WTC11 (cell line): ENCODE measurements at regions not wholly inside any gene's neighbourhood (a gene's known extent, or its start where the extent isn't known, plus 50 kb on each side); places are given as distances from the start of the nearest gene placed in this dataset.

Experiments used
- ATAC-seq: fragments of 200-7000 bp; cut with Tn5 transposase; 2 replicates; pipeline ENCODE4 v1.10.0; 2021; ENCODE audit warnings: mild to moderate bottlenecking, moderate library complexity
- CTCF ChIA-PET: fragments of 300-600 bp; sonication (Branson Sonifier 250); formaldehyde crosslinking; loops from one replicate; lab custom pipeline; 2021; ENCODE audit warnings: antibody characterized with exemption; lab: Charles Lee
- POLR2A ChIA-PET: fragments of 350-600 bp; sonication (Branson Sonifier 250); formaldehyde crosslinking; loops from one replicate; lab custom pipeline; 2021; ENCODE audit warnings: antibody characterized with exemption; lab: Charles Lee
- DNase-seq: peaks from one replicate; pipeline ENCODE4 v3.0.0; 2021; ENCODE audit warnings: low spot score
- H3K27ac Mint-ChIP-seq: 2 replicates; pipeline ENCODE4 v1.8.0; 2021; ENCODE audit warnings: mixed read lengths
- H3K27me3 Mint-ChIP-seq: 2 replicates; pipeline ENCODE4 v1.8.0; 2021; ENCODE audit warnings: low read depth, mild to moderate bottlenecking, moderate library complexity, mixed read lengths
- H3K36me3 Mint-ChIP-seq: 2 replicates; pipeline ENCODE4 v1.8.0; 2021; ENCODE audit warnings: mixed read lengths
- H3K4me1 Mint-ChIP-seq: 2 replicates; pipeline ENCODE4 v1.8.0; 2022; ENCODE audit warnings: mixed read lengths
- H3K4me3 Mint-ChIP-seq: 2 replicates; pipeline ENCODE4 v1.8.0; 2021; ENCODE audit warnings: mild to moderate bottlenecking, moderate library complexity, mixed read lengths
- H3K9me3 Mint-ChIP-seq: 2 replicates; pipeline ENCODE4 v1.8.0; 2021; ENCODE audit warnings: mixed read lengths
- CBFB ChIP-seq: sonication (generic); formaldehyde crosslinking; IDR thresholded peaks from 2 replicates; pipeline ENCODE4 v1.8.1; 2022; ENCODE audit warnings: mild to moderate bottlenecking, low read depth, missing genetic modification reagents
- EMX1 ChIP-seq: fragments of 250-450 bp; sonication (Bioruptor Pico); IDR thresholded peaks from 2 replicates; pipeline ENCODE4 v1.8.0; 2021; ENCODE audit warnings: mild to moderate bottlenecking
- FOXK1 ChIP-seq: sonication (generic); formaldehyde crosslinking; IDR thresholded peaks from 2 replicates; pipeline ENCODE4 v1.8.0; 2022; ENCODE audit warnings: mild to moderate bottlenecking, moderate library complexity, missing genetic modification reagents
- JUN ChIP-seq: sonication (generic); formaldehyde crosslinking; IDR thresholded peaks from 2 replicates; pipeline ENCODE4 v1.8.0; 2023; ENCODE audit warnings: mild to moderate bottlenecking, missing genetic modification reagents
- NFATC4 ChIP-seq: fragments of 250-450 bp; sonication (Bioruptor Pico); IDR thresholded peaks from 2 replicates; pipeline ENCODE4 v1.9.0; 2021; ENCODE audit warnings: mild to moderate bottlenecking
- NFE2L1 ChIP-seq: sonication (generic); formaldehyde crosslinking; IDR thresholded peaks from 2 replicates; pipeline ENCODE4 v1.8.1; 2023; ENCODE audit warnings: missing genetic modification reagents
- PRRX2 ChIP-seq: fragments of 250-450 bp; sonication (Bioruptor Pico); IDR thresholded peaks from 2 replicates; pipeline ENCODE4 v1.8.0; 2021; ENCODE audit warnings: mild to moderate bottlenecking
- SP1 ChIP-seq: sonication (generic); formaldehyde crosslinking; conservative IDR thresholded peaks from 2 replicates; pipeline ENCODE4 v1.8.1; 2022; ENCODE audit warnings: missing genetic modification reagents
- TEAD4 ChIP-seq: sonication (generic); formaldehyde crosslinking; IDR thresholded peaks from 2 replicates; pipeline ENCODE4 v1.8.0; 2022; ENCODE audit warnings: mild to moderate bottlenecking, missing genetic modification reagents
- TP53 ChIP-seq: sonication (generic); formaldehyde crosslinking; IDR thresholded peaks from 2 replicates; pipeline ENCODE4 v1.8.1; 2023; ENCODE audit warnings: mild to moderate bottlenecking, missing genetic modification reagents
- ZBTB21 ChIP-seq: sonication (generic); formaldehyde crosslinking; IDR thresholded peaks from 2 replicates; pipeline ENCODE4 v1.8.1; 2023; ENCODE audit warnings: mild to moderate bottlenecking, missing genetic modification reagents, borderline replicate concordance
- ZNF232 ChIP-seq: sonication (generic); formaldehyde crosslinking; IDR thresholded peaks from 2 replicates; pipeline ENCODE4 v1.8.0; 2022; ENCODE audit warnings: mild to moderate bottlenecking, missing genetic modification reagents
- ZNF263 ChIP-seq: sonication (generic); formaldehyde crosslinking; IDR thresholded peaks from 2 replicates; pipeline ENCODE4 v1.8.1; 2022; ENCODE audit warnings: low read depth, mild to moderate bottlenecking, moderate library complexity, missing genetic modification reagents
- ZNF396 ChIP-seq: fragments of 250-450 bp; sonication (Bioruptor Pico); IDR thresholded peaks from 2 replicates; pipeline ENCODE4 v1.8.0; 2021; ENCODE audit warnings: mild to moderate bottlenecking, moderate library complexity, borderline replicate concordance
- ZNF423 ChIP-seq: fragments of 250-450 bp; sonication (Bioruptor Pico); IDR thresholded peaks from 2 replicates; pipeline ENCODE4 v2.1.2; 2022; ENCODE audit warnings: mild to moderate bottlenecking, moderate library complexity
- TF ChIP-seq, protein P1 (sequence below): sonication (generic); formaldehyde crosslinking; IDR thresholded peaks from 2 replicates; pipeline ENCODE4 v1.8.0; 2023; ENCODE audit warnings: mild to moderate bottlenecking, missing genetic modification reagents
- TF ChIP-seq, protein P2 (sequence below): sonication (generic); formaldehyde crosslinking; IDR thresholded peaks from 2 replicates; pipeline ENCODE4 v1.8.1; 2022; ENCODE audit warnings: low read depth, missing genetic modification reagents, borderline replicate concordance
- TF ChIP-seq, protein P3 (sequence below): sonication (generic); formaldehyde crosslinking; conservative IDR thresholded peaks from 2 replicates; pipeline ENCODE4 v1.8.1; 2022; ENCODE audit warnings: mild to moderate bottlenecking, missing genetic modification reagents
- TF ChIP-seq, protein P4 (sequence below): sonication (generic); formaldehyde crosslinking; IDR thresholded peaks from 2 replicates; pipeline ENCODE4 v1.8.1; 2022; ENCODE audit warnings: missing genetic modification reagents, borderline replicate concordance
- TF ChIP-seq, protein P5 (sequence below): sonication (generic); formaldehyde crosslinking; IDR thresholded peaks from 2 replicates; pipeline ENCODE4 v1.8.1; 2022; ENCODE audit warnings: low read depth, mild to moderate bottlenecking, moderate library complexity, missing genetic modification reagents, borderline replicate concordance
- TF ChIP-seq, protein P6 (sequence below): sonication (generic); formaldehyde crosslinking; IDR thresholded peaks from 2 replicates; pipeline ENCODE4 v1.8.0; 2022; ENCODE audit warnings: missing genetic modification reagents
- TF ChIP-seq, protein P7 (sequence below): sonication (generic); formaldehyde crosslinking; conservative IDR thresholded peaks from 2 replicates; pipeline ENCODE4 v1.8.1; 2023; ENCODE audit warnings: mild to moderate bottlenecking, low read depth, missing genetic modification reagents, moderate library complexity
- TF ChIP-seq, protein P8 (sequence below): fragments of 250-450 bp; sonication (Bioruptor Pico); IDR thresholded peaks from 2 replicates; pipeline ENCODE4 v1.9.0; 2021; ENCODE audit warnings: mild to moderate bottlenecking

DNA sequence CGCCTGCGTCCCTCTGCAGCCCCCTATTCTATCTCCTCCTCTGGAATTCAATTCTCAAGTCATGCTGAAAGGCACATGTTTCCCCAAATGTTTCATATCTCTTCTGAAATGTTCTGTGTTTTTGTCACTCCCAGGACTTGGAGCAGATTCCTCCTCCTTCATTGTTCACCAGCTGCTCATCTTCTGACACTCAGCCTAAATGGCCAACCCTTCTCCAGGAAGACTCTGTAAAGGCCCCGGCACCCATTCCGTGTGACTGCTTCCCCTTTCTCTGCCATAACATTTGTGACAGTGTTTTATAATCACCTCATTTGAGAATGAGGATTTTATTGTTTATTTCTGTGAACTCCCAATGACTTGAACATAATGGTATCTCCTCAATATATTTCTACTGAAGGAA lies 170.8 kb upstream of the ADAMTS16 start:
- Mint-ChIP-seq H3K27ac (no peak overlapping the region), H3K9me3 (no peaks in the 10 kb centered on the region; the same call in 1 of the 2 replicates), H3K4me3 (no peak overlapping the region), H3K4me1 (no peaks in the 10 kb centered on the region), H3K27me3 (no peaks in the 10 kb centered on the region)
- POLR2A ChIA-PET = no interaction called here
- CTCF ChIA-PET = no interaction called here
- ATAC-seq = no peak
- no peak for DNase-seq
- TF ChIP-seq, protein P1, sequence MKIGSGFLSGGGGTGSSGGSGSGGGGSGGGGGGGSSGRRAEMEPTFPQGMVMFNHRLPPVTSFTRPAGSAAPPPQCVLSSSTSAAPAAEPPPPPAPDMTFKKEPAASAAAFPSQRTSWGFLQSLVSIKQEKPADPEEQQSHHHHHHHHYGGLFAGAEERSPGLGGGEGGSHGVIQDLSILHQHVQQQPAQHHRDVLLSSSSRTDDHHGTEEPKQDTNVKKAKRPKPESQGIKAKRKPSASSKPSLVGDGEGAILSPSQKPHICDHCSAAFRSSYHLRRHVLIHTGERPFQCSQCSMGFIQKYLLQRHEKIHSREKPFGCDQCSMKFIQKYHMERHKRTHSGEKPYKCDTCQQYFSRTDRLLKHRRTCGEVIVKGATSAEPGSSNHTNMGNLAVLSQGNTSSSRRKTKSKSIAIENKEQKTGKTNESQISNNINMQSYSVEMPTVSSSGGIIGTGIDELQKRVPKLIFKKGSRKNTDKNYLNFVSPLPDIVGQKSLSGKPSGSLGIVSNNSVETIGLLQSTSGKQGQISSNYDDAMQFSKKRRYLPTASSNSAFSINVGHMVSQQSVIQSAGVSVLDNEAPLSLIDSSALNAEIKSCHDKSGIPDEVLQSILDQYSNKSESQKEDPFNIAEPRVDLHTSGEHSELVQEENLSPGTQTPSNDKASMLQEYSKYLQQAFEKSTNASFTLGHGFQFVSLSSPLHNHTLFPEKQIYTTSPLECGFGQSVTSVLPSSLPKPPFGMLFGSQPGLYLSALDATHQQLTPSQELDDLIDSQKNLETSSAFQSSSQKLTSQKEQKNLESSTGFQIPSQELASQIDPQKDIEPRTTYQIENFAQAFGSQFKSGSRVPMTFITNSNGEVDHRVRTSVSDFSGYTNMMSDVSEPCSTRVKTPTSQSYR (CRISPR knock-in tag) = no peak
- TF ChIP-seq, protein P2, sequence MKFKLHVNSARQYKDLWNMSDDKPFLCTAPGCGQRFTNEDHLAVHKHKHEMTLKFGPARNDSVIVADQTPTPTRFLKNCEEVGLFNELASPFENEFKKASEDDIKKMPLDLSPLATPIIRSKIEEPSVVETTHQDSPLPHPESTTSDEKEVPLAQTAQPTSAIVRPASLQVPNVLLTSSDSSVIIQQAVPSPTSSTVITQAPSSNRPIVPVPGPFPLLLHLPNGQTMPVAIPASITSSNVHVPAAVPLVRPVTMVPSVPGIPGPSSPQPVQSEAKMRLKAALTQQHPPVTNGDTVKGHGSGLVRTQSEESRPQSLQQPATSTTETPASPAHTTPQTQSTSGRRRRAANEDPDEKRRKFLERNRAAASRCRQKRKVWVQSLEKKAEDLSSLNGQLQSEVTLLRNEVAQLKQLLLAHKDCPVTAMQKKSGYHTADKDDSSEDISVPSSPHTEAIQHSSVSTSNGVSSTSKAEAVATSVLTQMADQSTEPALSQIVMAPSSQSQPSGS (CRISPR knock-in tag) = no peak
- TF ChIP-seq, protein P3, sequence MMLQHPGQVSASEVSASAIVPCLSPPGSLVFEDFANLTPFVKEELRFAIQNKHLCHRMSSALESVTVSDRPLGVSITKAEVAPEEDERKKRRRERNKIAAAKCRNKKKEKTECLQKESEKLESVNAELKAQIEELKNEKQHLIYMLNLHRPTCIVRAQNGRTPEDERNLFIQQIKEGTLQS (CRISPR knock-in tag) = no peak
- no peak for TF ChIP-seq CBFB (CRISPR knock-in tag)
- TF ChIP-seq JUN (CRISPR knock-in tag) = no peak
- no peak for TF ChIP-seq NFE2L1
- TF ChIP-seq ZNF423 = no peak
- no peak for TF ChIP-seq SP1 (CRISPR knock-in tag)
- TF ChIP-seq, protein P4, sequence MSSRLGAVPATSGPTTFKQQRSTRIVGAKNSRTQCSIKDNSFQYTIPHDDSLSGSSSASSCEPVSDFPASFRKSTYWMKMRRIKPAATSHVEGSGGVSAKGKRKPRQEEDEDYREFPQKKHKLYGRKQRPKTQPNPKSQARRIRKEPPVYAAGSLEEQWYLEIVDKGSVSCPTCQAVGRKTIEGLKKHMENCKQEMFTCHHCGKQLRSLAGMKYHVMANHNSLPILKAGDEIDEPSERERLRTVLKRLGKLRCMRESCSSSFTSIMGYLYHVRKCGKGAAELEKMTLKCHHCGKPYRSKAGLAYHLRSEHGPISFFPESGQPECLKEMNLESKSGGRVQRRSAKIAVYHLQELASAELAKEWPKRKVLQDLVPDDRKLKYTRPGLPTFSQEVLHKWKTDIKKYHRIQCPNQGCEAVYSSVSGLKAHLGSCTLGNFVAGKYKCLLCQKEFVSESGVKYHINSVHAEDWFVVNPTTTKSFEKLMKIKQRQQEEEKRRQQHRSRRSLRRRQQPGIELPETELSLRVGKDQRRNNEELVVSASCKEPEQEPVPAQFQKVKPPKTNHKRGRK (CRISPR knock-in tag) = no peak
- TF ChIP-seq ZNF232 (CRISPR knock-in tag) = no peak
- no peak for TF ChIP-seq TP53 (CRISPR knock-in tag)
- TF ChIP-seq, protein P5, sequence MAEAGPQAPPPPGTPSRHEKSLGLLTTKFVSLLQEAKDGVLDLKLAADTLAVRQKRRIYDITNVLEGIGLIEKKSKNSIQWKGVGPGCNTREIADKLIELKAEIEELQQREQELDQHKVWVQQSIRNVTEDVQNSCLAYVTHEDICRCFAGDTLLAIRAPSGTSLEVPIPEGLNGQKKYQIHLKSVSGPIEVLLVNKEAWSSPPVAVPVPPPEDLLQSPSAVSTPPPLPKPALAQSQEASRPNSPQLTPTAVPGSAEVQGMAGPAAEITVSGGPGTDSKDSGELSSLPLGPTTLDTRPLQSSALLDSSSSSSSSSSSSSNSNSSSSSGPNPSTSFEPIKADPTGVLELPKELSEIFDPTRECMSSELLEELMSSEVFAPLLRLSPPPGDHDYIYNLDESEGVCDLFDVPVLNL (CRISPR knock-in tag) = no peak
- no peak for TF ChIP-seq NFATC4 (CRISPR knock-in tag)
- TF ChIP-seq, all 79 proteins: peak for 0
- H3K36me3 Mint-ChIP-seq = no peaks in the 10 kb centered on the region

DNA sequence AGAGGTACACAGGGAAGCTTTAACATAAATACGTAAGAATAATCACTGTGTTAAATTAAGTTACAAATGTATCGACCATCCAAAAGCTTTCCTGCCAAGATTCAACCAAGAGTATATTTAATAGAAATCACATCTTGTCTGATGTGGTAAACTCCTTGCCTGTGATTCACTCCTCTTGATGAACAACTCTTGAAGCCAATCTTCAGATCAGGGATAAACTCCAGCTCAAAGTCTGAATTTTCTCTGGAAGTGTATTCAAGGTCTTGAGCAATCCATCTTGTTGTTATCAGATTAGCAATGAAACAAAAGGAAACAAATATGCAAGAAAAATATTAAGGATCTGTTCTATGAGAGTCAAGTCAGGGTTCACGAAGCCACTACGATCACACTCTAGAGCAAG lies 170.0 kb upstream of the ADAMTS16 start:
- Mint-ChIP-seq H3K36me3 (no peaks in the 10 kb centered on the region), H3K27me3 (peaks cover under 1% of the 10 kb centered on the region; the same call in 1 of the 2 replicates), H3K9me3 (no peaks in the 10 kb centered on the region; the same call in 1 of the 2 replicates), H3K4me3 (no peak overlapping the region), H3K27ac (no peak overlapping the region), H3K4me1 (no peaks in the 10 kb centered on the region)
- CTCF ChIA-PET = no interaction called here
- ATAC-seq (no peak), DNase-seq (no peak)
- POLR2A ChIA-PET = no interaction called here
- TF ChIP-seq ZBTB21 (CRISPR knock-in tag) = no peak
- no peak for TF ChIP-seq EMX1 (CRISPR knock-in tag)
- no peak for TF ChIP-seq ZNF396
- TF ChIP-seq, protein P6, sequence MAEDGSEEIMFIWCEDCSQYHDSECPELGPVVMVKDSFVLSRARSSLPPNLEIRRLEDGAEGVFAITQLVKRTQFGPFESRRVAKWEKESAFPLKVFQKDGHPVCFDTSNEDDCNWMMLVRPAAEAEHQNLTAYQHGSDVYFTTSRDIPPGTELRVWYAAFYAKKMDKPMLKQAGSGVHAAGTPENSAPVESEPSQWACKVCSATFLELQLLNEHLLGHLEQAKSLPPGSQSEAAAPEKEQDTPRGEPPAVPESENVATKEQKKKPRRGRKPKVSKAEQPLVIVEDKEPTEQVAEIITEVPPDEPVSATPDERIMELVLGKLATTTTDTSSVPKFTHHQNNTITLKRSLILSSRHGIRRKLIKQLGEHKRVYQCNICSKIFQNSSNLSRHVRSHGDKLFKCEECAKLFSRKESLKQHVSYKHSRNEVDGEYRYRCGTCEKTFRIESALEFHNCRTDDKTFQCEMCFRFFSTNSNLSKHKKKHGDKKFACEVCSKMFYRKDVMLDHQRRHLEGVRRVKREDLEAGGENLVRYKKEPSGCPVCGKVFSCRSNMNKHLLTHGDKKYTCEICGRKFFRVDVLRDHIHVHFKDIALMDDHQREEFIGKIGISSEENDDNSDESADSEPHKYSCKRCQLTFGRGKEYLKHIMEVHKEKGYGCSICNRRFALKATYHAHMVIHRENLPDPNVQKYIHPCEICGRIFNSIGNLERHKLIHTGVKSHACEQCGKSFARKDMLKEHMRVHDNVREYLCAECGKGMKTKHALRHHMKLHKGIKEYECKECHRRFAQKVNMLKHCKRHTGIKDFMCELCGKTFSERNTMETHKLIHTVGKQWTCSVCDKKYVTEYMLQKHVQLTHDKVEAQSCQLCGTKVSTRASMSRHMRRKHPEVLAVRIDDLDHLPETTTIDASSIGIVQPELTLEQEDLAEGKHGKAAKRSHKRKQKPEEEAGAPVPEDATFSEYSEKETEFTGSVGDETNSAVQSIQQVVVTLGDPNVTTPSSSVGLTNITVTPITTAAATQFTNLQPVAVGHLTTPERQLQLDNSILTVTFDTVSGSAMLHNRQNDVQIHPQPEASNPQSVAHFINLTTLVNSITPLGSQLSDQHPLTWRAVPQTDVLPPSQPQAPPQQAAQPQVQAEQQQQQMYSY (CRISPR knock-in tag) = no peak
- no peak for TF ChIP-seq NFATC4 (CRISPR knock-in tag)
- no peak for TF ChIP-seq TEAD4
- TF ChIP-seq FOXK1 (CRISPR knock-in tag) = no peak
- no peak for TF ChIP-seq ZNF263
- TF ChIP-seq, protein P7, sequence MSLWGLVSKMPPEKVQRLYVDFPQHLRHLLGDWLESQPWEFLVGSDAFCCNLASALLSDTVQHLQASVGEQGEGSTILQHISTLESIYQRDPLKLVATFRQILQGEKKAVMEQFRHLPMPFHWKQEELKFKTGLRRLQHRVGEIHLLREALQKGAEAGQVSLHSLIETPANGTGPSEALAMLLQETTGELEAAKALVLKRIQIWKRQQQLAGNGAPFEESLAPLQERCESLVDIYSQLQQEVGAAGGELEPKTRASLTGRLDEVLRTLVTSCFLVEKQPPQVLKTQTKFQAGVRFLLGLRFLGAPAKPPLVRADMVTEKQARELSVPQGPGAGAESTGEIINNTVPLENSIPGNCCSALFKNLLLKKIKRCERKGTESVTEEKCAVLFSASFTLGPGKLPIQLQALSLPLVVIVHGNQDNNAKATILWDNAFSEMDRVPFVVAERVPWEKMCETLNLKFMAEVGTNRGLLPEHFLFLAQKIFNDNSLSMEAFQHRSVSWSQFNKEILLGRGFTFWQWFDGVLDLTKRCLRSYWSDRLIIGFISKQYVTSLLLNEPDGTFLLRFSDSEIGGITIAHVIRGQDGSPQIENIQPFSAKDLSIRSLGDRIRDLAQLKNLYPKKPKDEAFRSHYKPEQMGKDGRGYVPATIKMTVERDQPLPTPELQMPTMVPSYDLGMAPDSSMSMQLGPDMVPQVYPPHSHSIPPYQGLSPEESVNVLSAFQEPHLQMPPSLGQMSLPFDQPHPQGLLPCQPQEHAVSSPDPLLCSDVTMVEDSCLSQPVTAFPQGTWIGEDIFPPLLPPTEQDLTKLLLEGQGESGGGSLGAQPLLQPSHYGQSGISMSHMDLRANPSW = no peak
- TF ChIP-seq PRRX2 (CRISPR knock-in tag) = no peak
- TF ChIP-seq, protein P8, sequence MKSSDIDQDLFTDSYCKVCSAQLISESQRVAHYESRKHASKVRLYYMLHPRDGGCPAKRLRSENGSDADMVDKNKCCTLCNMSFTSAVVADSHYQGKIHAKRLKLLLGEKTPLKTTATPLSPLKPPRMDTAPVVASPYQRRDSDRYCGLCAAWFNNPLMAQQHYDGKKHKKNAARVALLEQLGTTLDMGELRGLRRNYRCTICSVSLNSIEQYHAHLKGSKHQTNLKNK (CRISPR knock-in tag) = no peak
